Neural progenitor cell (in vitro differentiated cells): ENCODE measurements at regions not wholly inside any gene's neighbourhood (a gene's known extent, or its start where the extent isn't known, plus 50 kb on each side); places are given as distances from the start of the nearest gene placed in this dataset.

Source experiments
- DNase-seq: peaks from one replicate; pipeline ENCODE4 v3.0.0-alpha.2; 2016; ENCODE audit warnings: low spot score
- H2AFZ ChIP-seq: fragments of 200-600 bp; sonication (generic); replicated peaks from 2 replicates; pipeline ENCODE4 v1.6.1; 2016; ENCODE audit warnings: antibody characterized with exemption
- H3F3A ChIP-seq: fragments of 200-600 bp; sonication (generic); 2 replicates; pipeline ENCODE4 v1.6.1; 2016; ENCODE audit warnings: antibody characterized with exemption, low read depth
- H3K27ac ChIP-seq: fragments of 200-600 bp; sonication (generic); 2 replicates; pipeline ENCODE4 v1.5.1; 2016; ENCODE audit warnings: mild to moderate bottlenecking
- H3K27me3 ChIP-seq: fragments of 200-600 bp; sonication (generic); 2 replicates; pipeline ENCODE4 v1.6.1; 2016; ENCODE audit warnings: mild to moderate bottlenecking, moderate library complexity
- H3K36me3 ChIP-seq: fragments of 200-600 bp; sonication (generic); 2 replicates; pipeline ENCODE4 v1.5.1; 2016
- H3K4me1 ChIP-seq: fragments of 200-600 bp; sonication (generic); 2 replicates; pipeline ENCODE4 v1.6.1; 2016; ENCODE audit warnings: mixed run types
- H3K4me2 ChIP-seq: fragments of 200-600 bp; sonication (generic); 2 replicates; pipeline ENCODE4 v1.6.1; 2016
- H3K4me3 ChIP-seq: fragments of 200-600 bp; sonication (generic); 2 replicates; pipeline ENCODE4 v1.5.1; 2016
- H3K79me2 ChIP-seq: fragments of 200-600 bp; sonication (generic); 2 replicates; pipeline ENCODE4 v1.6.1; 2016; ENCODE audit warnings: low read depth
- H3K9ac ChIP-seq: fragments of 200-600 bp; sonication (generic); 2 replicates; pipeline ENCODE4 v1.6.1; 2016
- H3K9me3 ChIP-seq: fragments of 200-600 bp; sonication (generic); 2 replicates; pipeline ENCODE4 v1.5.1; 2016; ENCODE audit warnings: low read depth
- H4K20me1 ChIP-seq: fragments of 200-600 bp; sonication (generic); 2 replicates; pipeline ENCODE4 v1.6.1; 2016; ENCODE audit warnings: low read depth
- H3K27ac Mint-ChIP-seq: 3 replicates; pipeline ENCODE4 v1.8.0; 2021; ENCODE audit warnings: mixed read lengths
- H3K27me3 Mint-ChIP-seq: 2 replicates; pipeline ENCODE4 v1.8.0; 2022; ENCODE audit warnings: low read depth, mild to moderate bottlenecking, inconsistent platforms, moderate library complexity, mixed read lengths; ENCODE audit not compliant: insufficient read depth
- H3K36me3 Mint-ChIP-seq: 3 replicates; pipeline ENCODE4 v1.8.0; 2021; ENCODE audit warnings: mixed read lengths
- H3K4me1 Mint-ChIP-seq: 3 replicates; pipeline ENCODE4 v1.8.0; 2021; ENCODE audit warnings: mixed read lengths
- H3K4me3 Mint-ChIP-seq: 3 replicates; pipeline ENCODE4 v1.8.0; 2021; ENCODE audit warnings: mild to moderate bottlenecking, moderate library complexity, mixed read lengths
- H3K9me3 Mint-ChIP-seq: 3 replicates; pipeline ENCODE4 v1.8.0; 2020; ENCODE audit warnings: mixed read lengths
- CTCF ChIP-seq: fragments of 200-600 bp; sonication (generic); IDR thresholded peaks from 2 replicates; pipeline ENCODE4 v1.5.1; 2017; ENCODE audit warnings: antibody characterized with exemption, mild to moderate bottlenecking
- EZH2 ChIP-seq: fragments of 200-600 bp; sonication (generic); IDR thresholded peaks from 2 replicates; pipeline ENCODE4 v1.6.1; 2017; ENCODE audit warnings: antibody characterized with exemption, mild to moderate bottlenecking, moderate library complexity
- EZH2phosphoT487 ChIP-seq: fragments of 200-600 bp; sonication (generic); IDR thresholded peaks from 2 replicates; pipeline ENCODE4 v1.6.1; 2017; ENCODE audit warnings: antibody characterized with exemption

- no peak overlapping the region for H2AFZ ChIP-seq
- no peak overlapping the region for H3K27ac ChIP-seq
- no peak overlapping the region for H3K9ac ChIP-seq
- no peaks in the 10 kb centered on the region for H4K20me1 ChIP-seq
- no peaks in the 10 kb centered on the region for H3K4me1 ChIP-seq
- DNase-seq: no peak
- H3K4me1 Mint-ChIP-seq: peaks cover 5% of the 10 kb centered on the region
- TF ChIP-seq CTCF: no peak
- TF ChIP-seq EZH2phosphoT487: no peak
- TF ChIP-seq EZH2: no peak
- H3F3A ChIP-seq: no peaks in the 10 kb centered on the region
- H3K9me3 ChIP-seq: no peaks in the 10 kb centered on the region
- peaks cover 3% of the 10 kb centered on the region for H3K27me3 Mint-ChIP-seq
- H3K4me2 ChIP-seq: no peak overlapping the region
- H3K4me3 Mint-ChIP-seq: no peak overlapping the region
- no peak overlapping the region for H3K4me3 ChIP-seq
- H3K79me2 ChIP-seq: no peaks in the 10 kb centered on the region
- H3K9me3 Mint-ChIP-seq: peaks cover 27% of the 10 kb centered on the region
- H3K27me3 ChIP-seq: no peaks in the 10 kb centered on the region
- H3K36me3 Mint-ChIP-seq: peaks cover 2% of the 10 kb centered on the region
- H3K36me3 ChIP-seq: no peaks in the 10 kb centered on the region
- peak overlapping the region; percentile 58 for H3K27ac Mint-ChIP-seq
Observed at GRCh38 chr1:8107897-8108296, 81.8 kb upstream of the ERRFI1 start.

- no peaks in the 10 kb centered on the region for H3K4me1 Mint-ChIP-seq
- H4K20me1 ChIP-seq: no peaks in the 10 kb centered on the region
- no peak overlapping the region for H3K27ac Mint-ChIP-seq
- no peaks in the 10 kb centered on the region for H3K36me3 ChIP-seq
- no peak overlapping the region for H3K9ac ChIP-seq
- peaks cover 17% of the 10 kb centered on the region for H3K9me3 Mint-ChIP-seq
- H3K27ac ChIP-seq: no peak overlapping the region
- H3K4me3 ChIP-seq: no peak overlapping the region
- no peak overlapping the region for H2AFZ ChIP-seq
- no peak overlapping the region for H3K4me3 Mint-ChIP-seq
- DNase-seq: no peak
- no peaks in the 10 kb centered on the region for H3K4me1 ChIP-seq
- H3K4me2 ChIP-seq: no peak overlapping the region
- peaks cover 3% of the 10 kb centered on the region for H3K27me3 Mint-ChIP-seq
- TF ChIP-seq EZH2phosphoT487 (no peak), CTCF (no peak), EZH2 (no peak)
- no peaks in the 10 kb centered on the region for H3F3A ChIP-seq
- no peaks in the 10 kb centered on the region for H3K79me2 ChIP-seq
- no peaks in the 10 kb centered on the region for H3K27me3 ChIP-seq
- no peaks in the 10 kb centered on the region for H3K9me3 ChIP-seq
- peaks cover 2% of the 10 kb centered on the region for H3K36me3 Mint-ChIP-seq
Observed at GRCh38 chr1:8104278-8105236, 78.4 kb upstream of the ERRFI1 start.

GRCh38 chr1:8097908-8098307, 71.8 kb upstream of the ERRFI1 start:
- no peaks in the 10 kb centered on the region for H3K9me3 Mint-ChIP-seq
- H3K4me3 Mint-ChIP-seq: no peak overlapping the region
- H4K20me1 ChIP-seq: no peaks in the 10 kb centered on the region
- no peak overlapping the region for H3K4me3 ChIP-seq
- H3K36me3 ChIP-seq: no peaks in the 10 kb centered on the region
- H3K4me2 ChIP-seq: no peak overlapping the region
- TF ChIP-seq EZH2phosphoT487: no peak
- TF ChIP-seq EZH2: no peak
- no peak for TF ChIP-seq CTCF
- no peaks in the 10 kb centered on the region for H3K4me1 ChIP-seq
- no peak for DNase-seq
- H3K27me3 ChIP-seq: no peaks in the 10 kb centered on the region
- H3K79me2 ChIP-seq: no peaks in the 10 kb centered on the region
- no peak overlapping the region for H3K27ac ChIP-seq
- H3K27me3 Mint-ChIP-seq: peaks cover 4% of the 10 kb centered on the region
- H3K9me3 ChIP-seq: no peaks in the 10 kb centered on the region
- H2AFZ ChIP-seq: no peak overlapping the region
- H3K36me3 Mint-ChIP-seq: no peaks in the 10 kb centered on the region
- peaks cover 40% of the 10 kb centered on the region for H3K4me1 Mint-ChIP-seq
- no peak overlapping the region for H3K9ac ChIP-seq
- peak overlapping the region; percentile 52 for H3K27ac Mint-ChIP-seq
- H3F3A ChIP-seq: no peaks in the 10 kb centered on the region
